Activated T-helper 2 cell treated with anti-CD3 and anti-CD28 coated beads, Interferon-gamma antibody, Interleukin-2, Interleukin-4, amounts not matched to agents 10 μg/mL and 5 μg/mL and 100 μg/mL, durations not matched to agents 14 hours and 24 hours and 36 hours (primary cell): ENCODE measurements at regions not wholly inside any gene's neighbourhood (a gene's known extent, or its start where the extent isn't known, plus 50 kb on each side); places are given as distances from the start of the nearest gene placed in this dataset.
"Not testable (repeated sequence)": the region's sequence is repeated elsewhere in the genome, so short reads cannot be mapped to it uniquely, and the experiment has no call there.

Experiments
- DNase-seq: peaks from one replicate; pipeline ENCODE4 v3.0.0; 2021; ENCODE audit warnings: low spot score
- H3K27ac Mint-ChIP-seq: one replicate; pipeline ENCODE4 v1.8.0; 2021; ENCODE audit warnings: mixed read lengths
- H3K27me3 Mint-ChIP-seq: one replicate; pipeline ENCODE4 v1.8.0; 2021; ENCODE audit warnings: low read depth, mixed read lengths
- H3K36me3 Mint-ChIP-seq: one replicate; pipeline ENCODE4 v1.8.0; 2021; ENCODE audit warnings: low read depth, mixed read lengths
- H3K4me1 Mint-ChIP-seq: one replicate; pipeline ENCODE4 v1.8.0; 2021; ENCODE audit warnings: low read depth, mixed read lengths
- H3K4me3 Mint-ChIP-seq: one replicate; pipeline ENCODE4 v1.8.0; 2021; ENCODE audit warnings: low read depth, mild to moderate bottlenecking, moderate library complexity, mixed read lengths
- H3K9me3 Mint-ChIP-seq: one replicate; pipeline ENCODE4 v1.8.0; 2021; ENCODE audit warnings: mixed read lengths
- intact Hi-C: fragments of 100-400 bp; cut with micrococcal nuclease; formaldehyde crosslinking; loops from one replicate; pipeline ENCODE4 v1.15.1; 2023

DNA sequence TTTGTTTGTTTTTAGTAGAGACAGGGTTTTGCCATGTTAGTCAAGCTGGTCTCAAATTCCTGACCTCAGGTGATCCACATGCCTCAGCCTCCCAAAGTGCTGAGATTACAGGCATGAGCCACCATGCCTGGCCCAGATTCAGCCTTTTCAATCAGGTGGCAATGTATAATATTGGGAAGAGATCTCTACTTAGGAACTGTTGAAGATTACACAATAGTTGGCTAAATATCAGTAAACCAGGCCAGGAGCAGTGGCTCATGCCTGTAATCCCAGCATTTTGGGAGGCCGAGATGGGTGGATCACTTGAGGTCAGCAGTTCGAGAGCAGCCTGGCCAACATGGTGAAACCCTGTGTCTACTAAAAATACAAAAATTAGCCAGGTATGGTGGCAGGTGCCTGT is 101.1 kb upstream of the LOC128125822 start:
- H3K27ac Mint-ChIP-seq, H3K4me3 Mint-ChIP-seq, intact Hi-C loops, H3K4me1 Mint-ChIP-seq, DNase-seq, H3K9me3 Mint-ChIP-seq, H3K36me3 Mint-ChIP-seq: not testable (repeated sequence)
- H3K27me3 Mint-ChIP-seq, result peaks cover 12% of the 10 kb centered on the region

- H3K36me3 Mint-ChIP-seq, result no peaks in the 10 kb centered on the region
- no peak overlapping the region for H3K27ac Mint-ChIP-seq
- H3K4me3 Mint-ChIP-seq, result no peak overlapping the region
- intact Hi-C loops, result no loop called here
- no peak for DNase-seq
- no peaks in the 10 kb centered on the region for H3K9me3 Mint-ChIP-seq
- H3K27me3 Mint-ChIP-seq, result peaks cover 16% of the 10 kb centered on the region
- H3K4me1 Mint-ChIP-seq, result no peaks in the 10 kb centered on the region
Observed at GRCh38 chr6:63471654-63472053, 100.6 kb upstream of the LOC128125822 start.

GRCh38 chr6:63475707-63476106 is 96.6 kb upstream of the LOC128125822 start:
- intact Hi-C loops, result no loop called here
- Mint-ChIP-seq H3K4me1 (no peaks in the 10 kb centered on the region), H3K4me3 (no peak overlapping the region), H3K9me3 (no peaks in the 10 kb centered on the region), H3K27me3 (peaks cover 35% of the 10 kb centered on the region), H3K36me3 (no peaks in the 10 kb centered on the region), H3K27ac (no peak overlapping the region)
- DNase-seq, result no peak

GRCh38 chr6:63476302-63476701 is 96.0 kb upstream of the LOC128125822 start:
- Mint-ChIP-seq H3K4me3 (no peak overlapping the region), H3K9me3 (no peaks in the 10 kb centered on the region), H3K27me3 (peaks cover 35% of the 10 kb centered on the region), H3K36me3 (no peaks in the 10 kb centered on the region), H3K4me1 (no peaks in the 10 kb centered on the region), H3K27ac (no peak overlapping the region)
- DNase-seq, result no peak
- intact Hi-C loops, result no loop called here

GRCh38 chr6:63477422-63478040 is 94.7 kb upstream of the LOC128125822 start:
- Mint-ChIP-seq H3K27me3 (peaks cover 33% of the 10 kb centered on the region), H3K4me1 (no peaks in the 10 kb centered on the region), H3K9me3 (no peaks in the 10 kb centered on the region), H3K4me3 (no peak overlapping the region), H3K36me3 (no peaks in the 10 kb centered on the region), H3K27ac (no peak overlapping the region)
- no peak for DNase-seq
- intact Hi-C loops, result no loop called here

DNA sequence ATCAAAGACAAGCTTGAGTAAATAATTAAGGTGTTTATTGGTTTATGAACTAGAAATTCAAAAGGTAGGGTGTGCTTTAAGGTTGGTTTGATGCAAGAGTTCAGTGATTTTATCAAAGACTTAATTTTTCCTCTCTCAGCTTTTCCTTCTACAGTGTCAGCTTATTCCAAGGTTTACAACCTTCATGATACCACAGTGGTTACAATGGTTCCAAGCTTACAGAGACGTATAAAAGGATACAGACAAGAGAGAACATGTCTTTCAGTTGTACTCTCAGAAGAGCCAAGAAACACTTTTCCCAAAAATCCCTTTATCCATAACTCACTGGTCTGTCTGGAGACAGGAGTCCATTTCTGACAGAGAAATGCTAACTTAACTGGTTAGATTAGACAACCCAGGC is 93.5 kb upstream of the LOC128125822 start:
- no peak for DNase-seq
- intact Hi-C loops, result no loop called here
- Mint-ChIP-seq H3K4me3 (no peak overlapping the region), H3K4me1 (no peaks in the 10 kb centered on the region), H3K9me3 (no peaks in the 10 kb centered on the region), H3K36me3 (no peaks in the 10 kb centered on the region), H3K27me3 (peaks cover 34% of the 10 kb centered on the region), H3K27ac (no peak overlapping the region)

- Mint-ChIP-seq H3K27ac (no peak overlapping the region), H3K36me3 (no peaks in the 10 kb centered on the region), H3K4me3 (no peak overlapping the region), H3K9me3 (no peaks in the 10 kb centered on the region), H3K4me1 (no peaks in the 10 kb centered on the region), H3K27me3 (peaks cover 7% of the 10 kb centered on the region)
- intact Hi-C loops, result no loop called here
- DNase-seq, result no peak
Observed at GRCh38 chr6:63486196-63486595, 86.1 kb upstream of the LOC128125822 start.

DNA sequence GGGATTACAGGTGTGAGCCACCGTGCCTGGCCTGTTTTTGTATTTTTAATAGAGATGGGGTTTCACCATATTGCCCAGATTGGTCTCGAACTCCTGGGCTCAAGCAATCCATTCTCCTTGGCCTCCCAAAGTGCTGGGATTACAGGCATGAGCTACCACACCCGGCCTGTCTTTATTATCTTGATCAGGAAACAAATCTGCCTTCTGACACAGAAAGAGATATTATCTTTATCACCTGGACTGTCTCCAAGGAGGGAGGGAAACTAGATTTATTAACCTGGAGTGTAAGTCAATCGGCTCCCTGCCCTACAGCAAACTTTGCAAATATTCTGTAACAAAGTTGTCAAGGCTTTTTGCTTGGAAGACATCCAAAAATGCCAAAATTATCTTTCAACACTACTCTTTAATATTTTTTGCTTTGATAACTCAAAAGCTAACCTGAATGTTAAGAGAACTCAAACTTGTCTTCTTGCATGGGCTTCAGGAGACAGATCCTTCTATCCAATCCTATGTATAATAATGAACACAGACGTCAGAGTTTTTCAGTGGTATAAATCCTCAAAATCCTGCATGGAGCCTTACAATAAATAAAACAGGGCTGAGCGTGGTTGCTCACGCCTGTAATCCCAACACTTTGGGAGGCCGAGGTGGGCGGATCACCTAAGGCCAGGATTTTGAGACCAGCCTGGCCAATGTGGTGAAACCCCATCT is 85.0 kb upstream of the LOC128125822 start:
- Mint-ChIP-seq H3K9me3 (no peaks in the 10 kb centered on the region), H3K27me3 (peaks cover 7% of the 10 kb centered on the region), H3K4me1 (no peaks in the 10 kb centered on the region), H3K36me3 (no peaks in the 10 kb centered on the region), H3K27ac (no peak overlapping the region), H3K4me3 (no peak overlapping the region)
- intact Hi-C loops, result no loop called here
- DNase-seq, result no peak

- intact Hi-C loops, result no loop called here
- H3K36me3 Mint-ChIP-seq, result no peaks in the 10 kb centered on the region
- peaks cover 9% of the 10 kb centered on the region for H3K27me3 Mint-ChIP-seq
- H3K9me3 Mint-ChIP-seq, result no peaks in the 10 kb centered on the region
- H3K4me1 Mint-ChIP-seq, result peaks cover 5% of the 10 kb centered on the region
- H3K27ac Mint-ChIP-seq, result no peak overlapping the region
- DNase-seq, result no peak
- H3K4me3 Mint-ChIP-seq, result no peak overlapping the region
Observed at GRCh38 chr6:63491119-63491518, 81.2 kb upstream of the LOC128125822 start.

DNA sequence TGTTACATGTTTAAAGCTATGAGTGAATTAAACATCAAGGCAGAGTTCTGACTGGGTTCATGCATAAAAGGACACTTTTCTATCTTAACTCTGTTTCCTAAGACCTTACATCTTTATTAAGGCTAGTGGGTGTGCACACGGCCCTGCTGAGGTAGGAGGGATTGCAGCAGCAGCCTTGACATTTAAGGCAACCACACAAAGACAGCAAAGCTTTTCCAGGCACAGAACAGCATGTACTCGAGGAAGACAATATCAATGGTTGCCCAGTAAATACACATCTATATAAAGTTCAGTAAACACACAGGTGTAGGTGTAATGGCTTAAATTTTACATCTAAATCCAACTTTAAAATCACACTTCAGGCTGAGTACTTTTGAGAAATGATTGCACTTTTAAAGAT is 79.8 kb upstream of the LOC128125822 start:
- Mint-ChIP-seq H3K4me3 (no peak overlapping the region), H3K27me3 (peaks cover 9% of the 10 kb centered on the region), H3K36me3 (no peaks in the 10 kb centered on the region), H3K4me1 (peaks cover 5% of the 10 kb centered on the region), H3K27ac (no peak overlapping the region), H3K9me3 (no peaks in the 10 kb centered on the region)
- DNase-seq, result no peak
- intact Hi-C loops, result no loop called here

DNA sequence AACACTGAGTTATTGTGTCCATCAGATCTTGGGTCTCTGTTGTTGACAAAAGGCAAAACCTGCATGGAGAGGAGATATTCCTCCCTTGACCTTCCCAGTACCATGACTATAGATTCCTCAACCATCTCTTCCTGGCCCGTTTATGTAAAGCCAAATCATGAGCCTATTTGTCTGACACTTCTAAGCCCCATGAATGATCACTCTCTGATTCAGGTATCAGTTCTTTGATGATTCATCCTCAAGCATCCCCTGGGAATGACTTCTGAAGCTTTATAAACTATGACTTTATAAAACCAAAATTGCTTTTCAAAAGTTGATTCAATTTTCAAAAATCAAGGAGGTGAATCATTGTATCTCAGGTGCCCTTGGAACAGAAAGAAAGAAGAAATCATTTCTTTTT is 78.7 kb upstream of the LOC128125822 start:
- peaks cover 15% of the 10 kb centered on the region for H3K27me3 Mint-ChIP-seq
- H3K4me3 Mint-ChIP-seq, result no peak overlapping the region
- intact Hi-C loops, result no loop called here
- H3K9me3 Mint-ChIP-seq, result no peaks in the 10 kb centered on the region
- peaks cover 5% of the 10 kb centered on the region for H3K4me1 Mint-ChIP-seq
- H3K27ac Mint-ChIP-seq, result no peak overlapping the region
- H3K36me3 Mint-ChIP-seq, result no peaks in the 10 kb centered on the region
- DNase-seq, result no peak

GRCh38 chr6:63496361-63496804 is 75.9 kb upstream of the LOC128125822 start:
- intact Hi-C loops, result no loop called here
- DNase-seq, result no peak
- H3K9me3 Mint-ChIP-seq, result no peaks in the 10 kb centered on the region
- H3K4me1 Mint-ChIP-seq, result peaks cover 5% of the 10 kb centered on the region
- no peaks in the 10 kb centered on the region for H3K36me3 Mint-ChIP-seq
- H3K27me3 Mint-ChIP-seq, result peaks cover 20% of the 10 kb centered on the region
- H3K4me3 Mint-ChIP-seq, result no peak overlapping the region
- no peak overlapping the region for H3K27ac Mint-ChIP-seq

GRCh38 chr6:63502156-63502555 is 70.1 kb upstream of the LOC128125822 start:
- no peak overlapping the region for H3K4me3 Mint-ChIP-seq
- no peaks in the 10 kb centered on the region for H3K36me3 Mint-ChIP-seq
- no peaks in the 10 kb centered on the region for H3K9me3 Mint-ChIP-seq
- intact Hi-C loops, result no loop called here
- H3K27me3 Mint-ChIP-seq, result peaks cover 21% of the 10 kb centered on the region
- DNase-seq, result no peak
- no peak overlapping the region for H3K27ac Mint-ChIP-seq
- peaks cover 8% of the 10 kb centered on the region for H3K4me1 Mint-ChIP-seq
